ENCODE measurements at regions not wholly inside any gene's neighbourhood (a gene's known extent, or its start where the extent isn't known, plus 50 kb on each side); places are given as distances from the start of the nearest gene placed in this dataset.

DNA sequence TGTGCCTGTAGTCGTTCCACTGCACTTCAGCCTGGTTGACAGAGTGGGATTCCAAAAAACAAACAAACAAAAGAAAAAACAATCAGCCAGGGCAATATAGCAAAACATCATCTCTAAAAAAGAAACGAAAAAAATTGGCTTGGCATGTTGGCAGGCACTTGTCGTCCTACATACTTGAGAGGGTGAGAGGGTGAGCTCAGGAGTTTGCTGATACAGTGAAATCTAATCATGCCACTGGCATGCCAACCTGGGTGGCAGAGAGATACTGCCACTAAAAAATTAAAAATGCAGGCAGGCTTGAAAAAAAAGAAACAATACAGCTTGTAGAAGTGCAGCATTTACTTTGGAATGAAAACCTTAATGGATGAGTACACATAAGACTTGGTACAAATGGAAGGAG lies 282.9 kb upstream of the RGPD4 start:
- TF ChIP-seq RCOR1 (IDR thresholded peaks at IDR 0.05; ENCODE audit: low read length) (no peak), EZH2phosphoT487 (IDR thresholded peaks at IDR 0.05; ENCODE audit: borderline replicate concordance, low read depth) (no peak), FOXJ3 (CRISPR knock-in tag; IDR thresholded peaks at IDR 0.05) (no peak), SIN3A (IDR thresholded peaks at IDR 0.05; ENCODE audit: borderline replicate concordance, low read depth, low read length) (no peak), RAD21 (IDR thresholded peaks at IDR 0.05; ENCODE audit: low read length) (no peak)
- TF ChIP-seq, protein P1, sequence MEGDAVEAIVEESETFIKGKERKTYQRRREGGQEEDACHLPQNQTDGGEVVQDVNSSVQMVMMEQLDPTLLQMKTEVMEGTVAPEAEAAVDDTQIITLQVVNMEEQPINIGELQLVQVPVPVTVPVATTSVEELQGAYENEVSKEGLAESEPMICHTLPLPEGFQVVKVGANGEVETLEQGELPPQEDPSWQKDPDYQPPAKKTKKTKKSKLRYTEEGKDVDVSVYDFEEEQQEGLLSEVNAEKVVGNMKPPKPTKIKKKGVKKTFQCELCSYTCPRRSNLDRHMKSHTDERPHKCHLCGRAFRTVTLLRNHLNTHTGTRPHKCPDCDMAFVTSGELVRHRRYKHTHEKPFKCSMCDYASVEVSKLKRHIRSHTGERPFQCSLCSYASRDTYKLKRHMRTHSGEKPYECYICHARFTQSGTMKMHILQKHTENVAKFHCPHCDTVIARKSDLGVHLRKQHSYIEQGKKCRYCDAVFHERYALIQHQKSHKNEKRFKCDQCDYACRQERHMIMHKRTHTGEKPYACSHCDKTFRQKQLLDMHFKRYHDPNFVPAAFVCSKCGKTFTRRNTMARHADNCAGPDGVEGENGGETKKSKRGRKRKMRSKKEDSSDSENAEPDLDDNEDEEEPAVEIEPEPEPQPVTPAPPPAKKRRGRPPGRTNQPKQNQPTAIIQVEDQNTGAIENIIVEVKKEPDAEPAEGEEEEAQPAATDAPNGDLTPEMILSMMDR (IDR thresholded peaks at IDR 0.05), result no peak

Measured in SK-N-SH (cell line).